Liver (tissue), 8 donors: ENCODE measurements at regions not wholly inside any gene's neighbourhood (a gene's known extent, or its start where the extent isn't known, plus 50 kb on each side); places are given as distances from the start of the nearest gene placed in this dataset.

Experiments
- DNase-seq: peaks from one replicate; pipeline ENCODE4 v3.0.0-alpha.2; 2017; ENCODE audit warnings: low spot score
- H3K27ac ChIP-seq, 2 donors: one replicate each; pipeline ENCODE4 v1.7.0; 2013; ENCODE audit warnings: inconsistent platforms in 2 of 2, low read length in 2 of 2, control low read depth in 1 of 2, low read depth in 1 of 2, mild to moderate bottlenecking in 1 of 2
- H3K27me3 ChIP-seq, 4 donors: one replicate each; pipeline versions ENCODE4 v1.6.1 to v1.7.0; 2013; ENCODE audit warnings: low read length in 3 of 4, inconsistent platforms in 1 of 4, mild to moderate bottlenecking in 1 of 4, moderate library complexity in 1 of 4; ENCODE audit not compliant: control insufficient read depth in 4 of 4, insufficient read depth in 4 of 4
- H3K36me3 ChIP-seq, 4 donors: one replicate each; pipeline versions ENCODE4 v1.6.1 to v1.7.0; 2013; ENCODE audit warnings: low read length in 3 of 4, mild to moderate bottlenecking in 3 of 4, low read depth in 1 of 4, moderate library complexity in 1 of 4; ENCODE audit not compliant: control insufficient read depth in 4 of 4, insufficient read depth in 3 of 4
- H3K4me1 ChIP-seq, 4 donors: one replicate each; pipeline versions ENCODE4 v1.6.1 to v1.7.0; 2013; ENCODE audit warnings: low read length in 3 of 4, mild to moderate bottlenecking in 3 of 4, moderate library complexity in 1 of 4; ENCODE audit not compliant: control insufficient read depth in 4 of 4, insufficient read depth in 4 of 4
- H3K4me3 ChIP-seq, 3 donors: one replicate each; pipeline versions ENCODE4 v1.6.1 to v1.7.0; 2013; ENCODE audit warnings: low read length in 3 of 3, control low read depth in 1 of 3, low read depth in 1 of 3, mild to moderate bottlenecking in 1 of 3
- H3K9ac ChIP-seq, 2 donors: one replicate each; pipeline ENCODE4 v1.7.0; 2013; ENCODE audit warnings: low read length in 2 of 2, mild to moderate bottlenecking in 2 of 2, moderate library complexity in 2 of 2, control low read depth in 1 of 2, low read depth in 1 of 2
- H3K9me3 ChIP-seq, 4 donors: one replicate each; pipeline versions ENCODE4 v1.6.1 to v1.7.0; 2013; ENCODE audit warnings: low read length in 3 of 4; ENCODE audit not compliant: control insufficient read depth in 4 of 4
- EGR1 ChIP-seq, 2 donors: IDR thresholded peaks; 2 replicates each; pipeline ENCODE4 v1.6.1; 2016 to 2018; ENCODE audit warnings: antibody characterized with exemption in 2 of 2, low read depth in 2 of 2
- FOXA2 ChIP-seq: IDR thresholded peaks from 2 replicates; pipeline ENCODE4 v1.6.1; 2016; ENCODE audit warnings: antibody characterized with exemption
- HNF4A ChIP-seq, 2 donors: conservative IDR thresholded peaks; 2 replicates each; pipeline ENCODE4 v1.6.1; 2016; ENCODE audit warnings: antibody characterized with exemption in 2 of 2, mild to moderate bottlenecking in 2 of 2
- HNF4G ChIP-seq: IDR thresholded peaks from 2 replicates; pipeline ENCODE4 v1.6.1; 2016; ENCODE audit warnings: antibody characterized with exemption
- JUND ChIP-seq, 2 donors: IDR thresholded peaks; 2 replicates each; pipeline ENCODE4 v1.6.1; 2016; ENCODE audit warnings: antibody characterized with exemption in 2 of 2
- RXRA ChIP-seq, 2 donors: IDR thresholded peaks; 2 replicates each; pipeline ENCODE4 v1.6.1; 2017 to 2018; ENCODE audit warnings: antibody characterized with exemption in 2 of 2, mild to moderate bottlenecking in 1 of 2
- YY1 ChIP-seq: IDR thresholded peaks from 2 replicates; pipeline ENCODE4 v1.6.1; 2016; ENCODE audit warnings: antibody characterized with exemption, mild to moderate bottlenecking
- WGBS: extraction: QIAGEN DNeasy Blood & Tissue Kit; methylation state at CpG from one replicate; pipeline ENCODE4 v1.1.7; 2013; 5-methylcytosine and 5-hydroxymethylcytosine counted together
- TF ChIP-seq, protein P1 (sequence below): fragments of 150-350 bp; IDR thresholded peaks from 2 replicates; pipeline ENCODE4 v1.5.1; 2017; ENCODE audit warnings: improper control_type of control experiment, low read depth, low read length; ENCODE audit not compliant: missing input control
- TF ChIP-seq, protein P2 (sequence below): IDR thresholded peaks from 2 replicates; pipeline ENCODE4 v1.6.1; 2016; ENCODE audit warnings: antibody characterized with exemption
- TF ChIP-seq, protein P3 (sequence below): IDR thresholded peaks from 2 replicates; pipeline ENCODE4 v1.6.1; 2016; ENCODE audit warnings: antibody characterized with exemption
- TF ChIP-seq, protein P4 (sequence below): IDR thresholded peaks from 2 replicates; pipeline ENCODE4 v1.6.1; 2016; ENCODE audit warnings: antibody characterized with exemption, mild to moderate bottlenecking
- donor health status: healthy.
- donor health status: healthy.
- donor health status: healthy.
- donor health status: healthy.
- donor health status: healthy.

DNA sequence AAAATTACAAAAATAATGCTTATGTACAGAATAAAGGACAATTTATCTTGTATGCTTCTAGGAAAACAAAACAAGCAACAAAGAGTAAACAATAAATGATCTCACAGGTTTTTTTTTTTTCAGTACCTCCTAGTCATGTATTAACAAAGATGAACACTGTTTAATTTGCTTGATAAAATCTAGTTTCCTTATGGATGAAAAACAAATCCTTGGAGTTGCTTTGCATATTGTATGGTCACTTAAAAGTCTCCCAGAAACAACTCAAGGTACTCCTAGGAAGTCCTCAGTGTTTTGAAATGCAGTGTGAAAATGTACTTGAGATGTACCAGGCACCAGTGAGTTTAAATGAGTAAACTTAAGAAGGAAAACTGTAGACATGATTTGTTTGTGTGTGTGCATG lies 686.0 kb upstream of the BRINP3 start (continued):
- TF ChIP-seq, protein P1, sequence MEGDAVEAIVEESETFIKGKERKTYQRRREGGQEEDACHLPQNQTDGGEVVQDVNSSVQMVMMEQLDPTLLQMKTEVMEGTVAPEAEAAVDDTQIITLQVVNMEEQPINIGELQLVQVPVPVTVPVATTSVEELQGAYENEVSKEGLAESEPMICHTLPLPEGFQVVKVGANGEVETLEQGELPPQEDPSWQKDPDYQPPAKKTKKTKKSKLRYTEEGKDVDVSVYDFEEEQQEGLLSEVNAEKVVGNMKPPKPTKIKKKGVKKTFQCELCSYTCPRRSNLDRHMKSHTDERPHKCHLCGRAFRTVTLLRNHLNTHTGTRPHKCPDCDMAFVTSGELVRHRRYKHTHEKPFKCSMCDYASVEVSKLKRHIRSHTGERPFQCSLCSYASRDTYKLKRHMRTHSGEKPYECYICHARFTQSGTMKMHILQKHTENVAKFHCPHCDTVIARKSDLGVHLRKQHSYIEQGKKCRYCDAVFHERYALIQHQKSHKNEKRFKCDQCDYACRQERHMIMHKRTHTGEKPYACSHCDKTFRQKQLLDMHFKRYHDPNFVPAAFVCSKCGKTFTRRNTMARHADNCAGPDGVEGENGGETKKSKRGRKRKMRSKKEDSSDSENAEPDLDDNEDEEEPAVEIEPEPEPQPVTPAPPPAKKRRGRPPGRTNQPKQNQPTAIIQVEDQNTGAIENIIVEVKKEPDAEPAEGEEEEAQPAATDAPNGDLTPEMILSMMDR: no peak
- TF ChIP-seq, protein P2, sequence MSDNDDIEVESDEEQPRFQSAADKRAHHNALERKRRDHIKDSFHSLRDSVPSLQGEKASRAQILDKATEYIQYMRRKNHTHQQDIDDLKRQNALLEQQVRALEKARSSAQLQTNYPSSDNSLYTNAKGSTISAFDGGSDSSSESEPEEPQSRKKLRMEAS: no peak

DNA sequence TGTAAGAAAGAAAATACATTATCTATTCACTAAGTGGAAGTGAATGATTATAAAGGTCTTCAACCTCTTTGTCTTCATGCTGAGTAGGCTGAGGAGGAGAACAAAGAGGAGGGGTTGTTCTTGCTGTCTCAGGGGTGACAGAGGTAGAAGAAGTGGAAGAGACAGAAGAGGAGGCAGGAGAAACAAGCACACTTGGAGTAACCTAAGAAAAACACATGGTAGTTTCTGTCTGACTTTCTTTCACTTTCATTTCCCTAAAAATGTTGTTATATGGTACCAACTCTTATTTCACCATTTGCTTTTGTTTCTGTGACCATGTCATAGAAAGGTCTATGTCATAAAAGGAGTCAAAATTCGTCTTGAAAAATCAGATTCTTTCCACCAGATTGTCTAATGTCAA lies 696.6 kb upstream of the BRINP3 start:
- DNase-seq: no peak
- no peaks in the 10 kb centered on the region for H3K36me3 ChIP-seq
- no peaks in the 10 kb centered on the region for H3K4me1 ChIP-seq
- no peaks in the 10 kb centered on the region for H3K9me3 ChIP-seq
- H3K27me3 ChIP-seq: peaks cover 0 to 3% (median 0%) of the 10 kb centered on the region in 4 donors
- H3K27ac ChIP-seq: no peak overlapping the region
- no peak for TF ChIP-seq FOXA2
- TF ChIP-seq, protein P2: no peak
- no peak for TF ChIP-seq JUND (IDR thresholded peaks at IDR 0.05)
- no peak for TF ChIP-seq HNF4G
- TF ChIP-seq YY1: no peak
- TF ChIP-seq, protein P3, sequence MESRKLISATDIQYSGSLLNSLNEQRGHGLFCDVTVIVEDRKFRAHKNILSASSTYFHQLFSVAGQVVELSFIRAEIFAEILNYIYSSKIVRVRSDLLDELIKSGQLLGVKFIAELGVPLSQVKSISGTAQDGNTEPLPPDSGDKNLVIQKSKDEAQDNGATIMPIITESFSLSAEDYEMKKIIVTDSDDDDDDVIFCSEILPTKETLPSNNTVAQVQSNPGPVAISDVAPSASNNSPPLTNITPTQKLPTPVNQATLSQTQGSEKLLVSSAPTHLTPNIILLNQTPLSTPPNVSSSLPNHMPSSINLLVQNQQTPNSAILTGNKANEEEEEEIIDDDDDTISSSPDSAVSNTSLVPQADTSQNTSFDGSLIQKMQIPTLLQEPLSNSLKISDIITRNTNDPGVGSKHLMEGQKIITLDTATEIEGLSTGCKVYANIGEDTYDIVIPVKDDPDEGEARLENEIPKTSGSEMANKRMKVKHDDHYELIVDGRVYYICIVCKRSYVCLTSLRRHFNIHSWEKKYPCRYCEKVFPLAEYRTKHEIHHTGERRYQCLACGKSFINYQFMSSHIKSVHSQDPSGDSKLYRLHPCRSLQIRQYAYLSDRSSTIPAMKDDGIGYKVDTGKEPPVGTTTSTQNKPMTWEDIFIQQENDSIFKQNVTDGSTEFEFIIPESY: no peak
- TF ChIP-seq EGR1 (IDR thresholded peaks at IDR 0.05; ENCODE audit: low read depth in 2 of 2): no peak
- no peak for TF ChIP-seq RXRA (IDR thresholded peaks at IDR 0.05)
- TF ChIP-seq HNF4A (conservative IDR thresholded peaks at IDR 0.05): no peak
- no peak overlapping the region for H3K4me3 ChIP-seq
- 15% methylated on average over 1 of the region's 1 CpG for WGBS
- no peak overlapping the region for H3K9ac ChIP-seq

DNA sequence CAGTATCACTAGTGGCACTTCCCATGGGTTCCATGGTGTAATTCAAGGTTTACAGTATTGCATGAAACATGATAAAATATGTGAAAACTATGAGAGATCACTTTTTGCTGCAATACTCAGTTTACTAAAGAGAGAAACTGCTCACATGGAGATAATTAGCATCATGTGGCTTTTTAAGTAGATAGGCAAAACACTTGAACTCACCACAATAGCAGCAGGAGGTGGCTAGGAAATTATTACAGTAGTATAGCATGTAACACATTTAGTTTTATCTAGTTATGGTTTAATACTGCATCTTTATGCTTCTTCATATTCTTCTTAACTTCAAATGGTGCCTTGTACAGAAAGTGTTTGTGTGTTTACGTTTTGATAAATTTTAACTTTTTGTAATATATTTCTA lies 698.5 kb upstream of the BRINP3 start:
- Histone ChIP-seq H3K4me1 (no peaks in the 10 kb centered on the region), H3K4me3 (no peak overlapping the region), H3K27ac (no peak overlapping the region), H3K36me3 (no peaks in the 10 kb centered on the region), H3K9ac (no peak overlapping the region), H3K9me3 (no peaks in the 10 kb centered on the region), H3K27me3 (peaks cover 0 to 3% (median 0%) of the 10 kb centered on the region in 4 donors)
- no peak for DNase-seq
- TF ChIP-seq HNF4A (conservative IDR thresholded peaks at IDR 0.05): no peak
- TF ChIP-seq, protein P1: no peak
- TF ChIP-seq, protein P4, sequence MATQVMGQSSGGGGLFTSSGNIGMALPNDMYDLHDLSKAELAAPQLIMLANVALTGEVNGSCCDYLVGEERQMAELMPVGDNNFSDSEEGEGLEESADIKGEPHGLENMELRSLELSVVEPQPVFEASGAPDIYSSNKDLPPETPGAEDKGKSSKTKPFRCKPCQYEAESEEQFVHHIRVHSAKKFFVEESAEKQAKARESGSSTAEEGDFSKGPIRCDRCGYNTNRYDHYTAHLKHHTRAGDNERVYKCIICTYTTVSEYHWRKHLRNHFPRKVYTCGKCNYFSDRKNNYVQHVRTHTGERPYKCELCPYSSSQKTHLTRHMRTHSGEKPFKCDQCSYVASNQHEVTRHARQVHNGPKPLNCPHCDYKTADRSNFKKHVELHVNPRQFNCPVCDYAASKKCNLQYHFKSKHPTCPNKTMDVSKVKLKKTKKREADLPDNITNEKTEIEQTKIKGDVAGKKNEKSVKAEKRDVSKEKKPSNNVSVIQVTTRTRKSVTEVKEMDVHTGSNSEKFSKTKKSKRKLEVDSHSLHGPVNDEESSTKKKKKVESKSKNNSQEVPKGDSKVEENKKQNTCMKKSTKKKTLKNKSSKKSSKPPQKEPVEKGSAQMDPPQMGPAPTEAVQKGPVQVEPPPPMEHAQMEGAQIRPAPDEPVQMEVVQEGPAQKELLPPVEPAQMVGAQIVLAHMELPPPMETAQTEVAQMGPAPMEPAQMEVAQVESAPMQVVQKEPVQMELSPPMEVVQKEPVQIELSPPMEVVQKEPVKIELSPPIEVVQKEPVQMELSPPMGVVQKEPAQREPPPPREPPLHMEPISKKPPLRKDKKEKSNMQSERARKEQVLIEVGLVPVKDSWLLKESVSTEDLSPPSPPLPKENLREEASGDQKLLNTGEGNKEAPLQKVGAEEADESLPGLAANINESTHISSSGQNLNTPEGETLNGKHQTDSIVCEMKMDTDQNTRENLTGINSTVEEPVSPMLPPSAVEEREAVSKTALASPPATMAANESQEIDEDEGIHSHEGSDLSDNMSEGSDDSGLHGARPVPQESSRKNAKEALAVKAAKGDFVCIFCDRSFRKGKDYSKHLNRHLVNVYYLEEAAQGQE: no peak
- 68% methylated on average over 1 of the region's 1 CpG for WGBS
